Ovary (tissue), 3 donors: ENCODE measurements at regions not wholly inside any gene's neighbourhood (a gene's known extent, or its start where the extent isn't known, plus 50 kb on each side); places are given as distances from the start of the nearest gene placed in this dataset.

Experiments
- CTCF ChIP-seq, 3 donors: fragments of 450-650 bp in 2 of 3; fragments of 200-600 bp in 1 of 3; IDR thresholded peaks; one replicate each; pipeline versions ENCODE4 v1.5.1 to v1.8.0; 2016 to 2022; ENCODE audit warnings: antibody characterized with exemption in 3 of 3, mild to moderate bottlenecking in 1 of 3
- EP300 ChIP-seq: sonication (generic); formaldehyde crosslinking; IDR thresholded peaks from one replicate; pipeline ENCODE4 v1.6.1; 2017; ENCODE audit warnings: antibody characterized with exemption
- POLR2A ChIP-seq: fragments of 450-650 bp; IDR thresholded peaks from one replicate; pipeline ENCODE4 v1.6.1; 2017; ENCODE audit warnings: antibody characterized with exemption, mild to moderate bottlenecking, moderate library complexity
- donor health status: DM: no; HTN: no; CAD: no.

GRCh38 chr18:22871809-22872525 lies 61.2 kb upstream of the RBBP8 start:
- TF ChIP-seq CTCF (IDR thresholded peaks at IDR 0.05) (no peak), POLR2A (no peak), EP300 (no peak)
